WI38 (cell line): ENCODE measurements at regions not wholly inside any gene's neighbourhood (a gene's known extent, or its start where the extent isn't known, plus 50 kb on each side); places are given as distances from the start of the nearest gene placed in this dataset.

Experiments used
- H3K4me3 ChIP-seq: 2 replicates; pipeline ENCODE4 v1.5.1; 2011; ENCODE audit warnings: low read depth, mild to moderate bottlenecking, control low read depth, low read length
- CTCF ChIP-seq: IDR thresholded peaks from 2 replicates; pipeline ENCODE4 v1.5.1; 2012; ENCODE audit warnings: low read depth, mild to moderate bottlenecking, control low read depth, low read length

- no peak overlapping the region for H3K4me3 ChIP-seq
- TF ChIP-seq CTCF, result no peak
Measured at GRCh38 chr22:27404441-27404840, 397.1 kb downstream of the MN1 start.

- peak; percentile 74 for TF ChIP-seq CTCF
- no peak overlapping the region for H3K4me3 ChIP-seq
Measured at GRCh38 chr22:27405672-27406388, 395.7 kb downstream of the MN1 start.

GRCh38 chr22:27406389-27406861 is 395.1 kb downstream of the MN1 start:
- TF ChIP-seq CTCF, result no peak
- H3K4me3 ChIP-seq, result no peak overlapping the region

- TF ChIP-seq CTCF, result no peak
- no peak overlapping the region for H3K4me3 ChIP-seq
Measured at GRCh38 chr22:27407369-27407985, 394.1 kb downstream of the MN1 start.

GRCh38 chr22:27408068-27408467 is 393.5 kb downstream of the MN1 start:
- TF ChIP-seq CTCF, result no peak

GRCh38 chr22:27409299-27409698 is 392.3 kb downstream of the MN1 start:
- peak; percentile 11; the same call in 1 of the 2 replicates for TF ChIP-seq CTCF
- H3K4me3 ChIP-seq, result no peak overlapping the region

More at GRCh38 chr22:27408068-27408467, 393.5 kb downstream of the MN1 start:
- no peak overlapping the region for H3K4me3 ChIP-seq

- no peak for TF ChIP-seq CTCF
- H3K4me3 ChIP-seq, result no peak overlapping the region
Measured at GRCh38 chr22:27412866-27413445, 388.6 kb downstream of the MN1 start.
